Testis (tissue), 2 donors: ENCODE measurements at regions not wholly inside any gene's neighbourhood (a gene's known extent, or its start where the extent isn't known, plus 50 kb on each side); places are given as distances from the start of the nearest gene placed in this dataset.

Experiments
- DNase-seq: peaks from one replicate; pipeline ENCODE4 v3.0.0-alpha.2; 2019
- H3K27ac ChIP-seq, 2 donors: fragments of 200-600 bp; sonication (generic); one replicate each; pipeline ENCODE4 v1.5.1; 2019
- H3K27me3 ChIP-seq: fragments of 200-600 bp; sonication (generic); one replicate; pipeline ENCODE4 v1.5.1; 2019
- H3K36me3 ChIP-seq: fragments of 200-600 bp; sonication (generic); one replicate; pipeline ENCODE4 v1.5.1; 2017; ENCODE audit warnings: low read depth; ENCODE audit errors: missing control alignments
- H3K4me1 ChIP-seq: fragments of 200-600 bp; sonication (generic); one replicate; pipeline ENCODE4 v1.5.1; 2019
- H3K4me3 ChIP-seq, 2 donors: fragments of 200-600 bp; sonication (generic); one replicate each; pipeline ENCODE4 v1.5.1; 2017 to 2019
- H3K9me3 ChIP-seq: fragments of 200-600 bp; sonication (generic); one replicate; pipeline ENCODE4 v1.5.1; 2017
- POLR2A ChIP-seq: fragments of 450-650 bp; IDR thresholded peaks from one replicate; pipeline ENCODE4 v1.6.1; 2017; ENCODE audit warnings: antibody characterized with exemption, mild to moderate bottlenecking, moderate library complexity
- WGBS, 2 donors: methylation state at CpG; one replicate each; pipeline ENCODE4 v1.1.5; 2018; 5-methylcytosine and 5-hydroxymethylcytosine counted together
- intact Hi-C: fragments of 100-400 bp; cut with DNase I; formaldehyde crosslinking; loops from one replicate; pipeline ENCODE4 v1.15.1; 2023; ENCODE audit warnings: low total_unique reads
- TF ChIP-seq, protein P1 (sequence below), 3 experiments: fragments of 450-650 bp in 2 of 3; fragments of 200-600 bp in 1 of 3; sonication (generic) in 1 of 3; IDR thresholded peaks; one replicate each; pipeline ENCODE4 v1.5.1; 2016 to 2019; ENCODE audit warnings: antibody characterized with exemption in 3 of 3, mild to moderate bottlenecking in 2 of 3, moderate library complexity in 1 of 3

DNA sequence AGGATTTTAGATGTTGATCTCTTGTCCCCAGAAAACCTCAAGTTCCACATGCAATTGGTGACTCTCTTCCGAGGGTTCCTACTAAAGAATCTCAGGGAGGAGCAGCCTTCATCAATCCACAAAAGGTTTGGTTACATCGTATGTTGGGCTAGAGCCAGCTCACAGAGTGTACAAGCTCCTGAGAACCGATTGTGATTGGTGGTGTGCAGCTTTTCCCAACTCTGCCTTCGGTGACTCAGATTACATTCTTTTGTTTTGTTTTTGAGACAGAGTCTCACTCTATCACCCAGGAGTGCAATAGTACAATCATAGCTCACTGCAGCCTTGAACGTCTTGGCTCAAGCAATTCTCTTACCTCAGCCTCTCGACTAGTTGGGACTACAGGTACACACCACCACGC, 172.4 kb downstream of the PMP22 start:
- no peaks in the 10 kb centered on the region for H3K4me1 ChIP-seq
- H3K27ac ChIP-seq = no peak overlapping the region
- DNase-seq = no peak
- no peaks in the 10 kb centered on the region for H3K27me3 ChIP-seq
- no peaks in the 10 kb centered on the region for H3K36me3 ChIP-seq
- TF ChIP-seq, protein P1, sequence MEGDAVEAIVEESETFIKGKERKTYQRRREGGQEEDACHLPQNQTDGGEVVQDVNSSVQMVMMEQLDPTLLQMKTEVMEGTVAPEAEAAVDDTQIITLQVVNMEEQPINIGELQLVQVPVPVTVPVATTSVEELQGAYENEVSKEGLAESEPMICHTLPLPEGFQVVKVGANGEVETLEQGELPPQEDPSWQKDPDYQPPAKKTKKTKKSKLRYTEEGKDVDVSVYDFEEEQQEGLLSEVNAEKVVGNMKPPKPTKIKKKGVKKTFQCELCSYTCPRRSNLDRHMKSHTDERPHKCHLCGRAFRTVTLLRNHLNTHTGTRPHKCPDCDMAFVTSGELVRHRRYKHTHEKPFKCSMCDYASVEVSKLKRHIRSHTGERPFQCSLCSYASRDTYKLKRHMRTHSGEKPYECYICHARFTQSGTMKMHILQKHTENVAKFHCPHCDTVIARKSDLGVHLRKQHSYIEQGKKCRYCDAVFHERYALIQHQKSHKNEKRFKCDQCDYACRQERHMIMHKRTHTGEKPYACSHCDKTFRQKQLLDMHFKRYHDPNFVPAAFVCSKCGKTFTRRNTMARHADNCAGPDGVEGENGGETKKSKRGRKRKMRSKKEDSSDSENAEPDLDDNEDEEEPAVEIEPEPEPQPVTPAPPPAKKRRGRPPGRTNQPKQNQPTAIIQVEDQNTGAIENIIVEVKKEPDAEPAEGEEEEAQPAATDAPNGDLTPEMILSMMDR (IDR thresholded peaks at IDR 0.05) = no peak
- TF ChIP-seq POLR2A = no peak
- no peak overlapping the region for H3K4me3 ChIP-seq
- no peaks in the 10 kb centered on the region for H3K9me3 ChIP-seq
- WGBS, 2 donors = 79 to 81% methylated on average over 7 of the region's 7 CpGs
- intact Hi-C loops = no loop called here

DNA sequence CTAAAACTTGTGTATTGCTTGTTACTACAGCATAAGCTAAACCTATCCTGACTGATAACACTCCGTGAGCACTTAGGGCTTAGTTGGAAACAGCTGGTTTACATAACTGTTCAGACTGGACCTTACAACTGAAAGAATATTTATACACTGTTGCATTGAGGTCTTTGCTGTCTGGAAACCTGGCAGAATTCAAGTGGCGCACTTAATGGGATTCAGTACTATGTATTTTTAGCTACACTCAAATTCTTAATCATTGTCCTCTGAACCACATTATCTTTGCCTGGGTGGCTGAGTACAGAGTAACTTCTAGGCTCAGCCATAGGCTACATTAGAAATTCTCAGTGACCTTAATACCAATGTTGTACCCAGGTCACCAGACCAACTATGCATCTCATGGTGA, 172.9 kb downstream of the PMP22 start:
- TF ChIP-seq, protein P1 (IDR thresholded peaks at IDR 0.05) = no peak
- no peak for TF ChIP-seq POLR2A
- intact Hi-C loops = no loop called here
- 60 to 74% methylated on average over 2 of the region's 2 CpGs for WGBS, 2 donors
- H3K9me3 ChIP-seq = no peaks in the 10 kb centered on the region
- no peaks in the 10 kb centered on the region for H3K27me3 ChIP-seq
- DNase-seq = no peak
- no peaks in the 10 kb centered on the region for H3K4me1 ChIP-seq
- no peaks in the 10 kb centered on the region for H3K36me3 ChIP-seq
- H3K27ac ChIP-seq = no peak overlapping the region
- no peak overlapping the region for H3K4me3 ChIP-seq

DNA sequence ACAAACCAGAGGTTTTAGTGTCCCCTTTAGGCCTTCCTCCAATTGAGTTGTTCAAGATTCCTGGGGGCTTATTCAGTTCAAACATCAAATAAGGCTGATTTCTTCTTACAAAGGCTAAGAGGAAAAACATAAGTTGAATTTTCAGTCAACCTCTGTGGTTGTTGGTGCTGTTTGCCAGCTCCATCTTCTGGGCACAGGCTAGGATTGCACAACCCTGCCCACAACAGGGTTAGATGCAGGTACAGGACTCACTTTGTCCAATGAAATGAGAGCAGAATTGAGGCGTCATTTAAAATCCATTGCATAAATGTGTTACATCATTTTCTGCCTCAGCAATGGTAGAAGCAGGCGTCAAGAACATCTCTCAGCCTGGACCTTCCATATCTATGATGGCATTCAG, 173.3 kb downstream of the PMP22 start:
- WGBS, 2 donors = 88 to 92% methylated on average over 2 of the region's 2 CpGs
- Histone ChIP-seq H3K4me1 (no peaks in the 10 kb centered on the region), H3K4me3 (no peak overlapping the region), H3K27ac (no peak overlapping the region), H3K36me3 (no peaks in the 10 kb centered on the region), H3K27me3 (no peaks in the 10 kb centered on the region), H3K9me3 (no peaks in the 10 kb centered on the region)
- intact Hi-C loops = no loop called here
- TF ChIP-seq POLR2A = no peak
- TF ChIP-seq, protein P1 (IDR thresholded peaks at IDR 0.05) = no peak
- peak; percentile 17 for DNase-seq

DNA sequence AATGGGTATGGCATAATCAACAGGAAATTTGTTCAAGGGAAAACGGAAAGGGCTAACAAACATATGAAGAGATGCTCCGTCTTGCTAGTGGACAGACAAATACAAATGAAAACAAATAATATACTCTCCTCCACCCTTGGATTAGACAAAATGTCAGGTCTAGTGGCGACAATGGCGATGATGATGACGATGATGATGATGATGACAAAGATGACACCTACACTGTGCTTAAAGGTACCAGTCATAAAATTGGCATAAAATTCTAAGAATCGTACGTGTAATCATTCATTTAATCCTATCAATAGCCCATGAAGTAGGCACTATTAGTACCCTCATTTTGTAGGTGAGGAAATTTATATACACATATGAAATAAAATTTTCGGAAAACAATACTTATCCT, 174.6 kb downstream of the PMP22 start:
- H3K27ac ChIP-seq = no peak overlapping the region
- 87 to 88% methylated on average over 8 of the region's 8 CpGs for WGBS, 2 donors
- no peaks in the 10 kb centered on the region for H3K9me3 ChIP-seq
- intact Hi-C loops = no loop called here
- DNase-seq = no peak
- TF ChIP-seq, protein P1 (IDR thresholded peaks at IDR 0.05) = no peak
- no peak for TF ChIP-seq POLR2A
- H3K27me3 ChIP-seq = no peaks in the 10 kb centered on the region
- no peaks in the 10 kb centered on the region for H3K36me3 ChIP-seq
- no peaks in the 10 kb centered on the region for H3K4me1 ChIP-seq
- H3K4me3 ChIP-seq = no peak overlapping the region

DNA sequence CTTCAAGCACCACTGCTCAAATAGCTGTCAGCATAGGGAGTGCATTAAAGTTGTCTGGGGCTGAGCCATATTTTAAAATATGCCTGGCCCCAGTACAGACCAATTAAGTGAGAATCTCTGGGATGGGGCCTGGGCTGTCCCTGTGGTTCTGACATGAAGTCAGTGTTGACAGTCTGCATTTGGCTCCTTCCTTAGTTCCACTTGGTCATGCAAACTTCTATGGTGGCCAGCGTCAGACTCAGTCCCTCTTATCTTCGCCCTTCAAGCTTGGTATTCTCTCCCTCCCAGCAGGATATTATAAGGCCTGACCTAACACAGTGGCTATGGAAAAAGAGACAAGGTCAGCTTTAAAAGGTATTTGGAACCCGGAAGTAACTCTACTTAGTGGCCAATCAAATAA, 177.2 kb downstream of the PMP22 start:
- TF ChIP-seq, protein P1 (IDR thresholded peaks at IDR 0.05) = no peak
- no peak for TF ChIP-seq POLR2A
- Histone ChIP-seq H3K4me3 (no peak overlapping the region), H3K27ac (no peak overlapping the region), H3K27me3 (no peaks in the 10 kb centered on the region), H3K4me1 (no peaks in the 10 kb centered on the region), H3K36me3 (no peaks in the 10 kb centered on the region), H3K9me3 (no peaks in the 10 kb centered on the region)
- 82 to 83% methylated on average over 3 of the region's 3 CpGs for WGBS, 2 donors
- DNase-seq = no peak
- intact Hi-C loops = no loop called here
